Renal cortex interstitium (tissue), 11 donors: ENCODE measurements at regions not wholly inside any gene's neighbourhood (a gene's known extent, or its start where the extent isn't known, plus 50 kb on each side); places are given as distances from the start of the nearest gene placed in this dataset.

Experiments
- DNase-seq, 11 donors: peaks; one replicate each; pipeline ENCODE4 v3.0.0-alpha.2; 2013; ENCODE audit warnings: low read depth in 9 of 11, low spot score in 4 of 11; ENCODE audit errors: extremely low read depth in 1 of 11

GRCh38 chr15:95226835-95227234, 995.5 kb downstream of the MCTP2 start:
- DNase-seq: no peak

GRCh38 chr15:95227235-95227634, 995.9 kb downstream of the MCTP2 start:
- no peak for DNase-seq

DNA sequence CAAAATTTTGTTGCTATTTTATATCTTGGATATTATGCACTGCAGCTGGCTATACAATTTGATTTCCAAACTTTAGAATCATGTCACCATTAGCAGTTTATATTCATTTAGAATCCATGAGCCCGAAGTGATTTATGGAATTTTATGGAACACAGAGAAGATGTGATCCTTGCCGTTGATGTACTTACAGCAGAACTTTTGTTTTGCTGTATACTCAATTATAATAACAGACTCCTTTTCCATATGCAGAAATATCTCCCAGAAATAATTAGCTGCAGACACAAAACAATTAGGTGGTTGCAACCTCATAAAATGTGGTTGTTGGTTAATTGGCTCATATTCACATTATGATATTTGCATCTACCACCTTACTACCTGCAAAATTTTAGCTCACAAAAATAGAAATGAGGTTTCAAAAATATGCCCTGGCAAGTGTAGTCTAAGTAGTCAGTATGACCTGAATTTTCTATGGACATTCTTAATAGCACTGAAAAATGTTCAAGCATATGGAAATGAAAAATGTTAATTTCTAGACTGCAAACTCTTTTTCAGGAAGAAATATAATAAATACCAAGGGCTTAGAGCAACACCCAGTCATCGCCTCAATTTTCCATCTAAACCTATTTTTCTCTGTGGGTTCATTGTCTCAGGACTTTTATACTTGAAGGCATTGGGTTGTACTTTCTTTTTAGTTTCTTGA, 997.6 kb downstream of the MCTP2 start:
- DNase-seq: no peak

GRCh38 chr15:95235033-95235432, 1003.7 kb downstream of the MCTP2 start:
- no peak for DNase-seq

DNA sequence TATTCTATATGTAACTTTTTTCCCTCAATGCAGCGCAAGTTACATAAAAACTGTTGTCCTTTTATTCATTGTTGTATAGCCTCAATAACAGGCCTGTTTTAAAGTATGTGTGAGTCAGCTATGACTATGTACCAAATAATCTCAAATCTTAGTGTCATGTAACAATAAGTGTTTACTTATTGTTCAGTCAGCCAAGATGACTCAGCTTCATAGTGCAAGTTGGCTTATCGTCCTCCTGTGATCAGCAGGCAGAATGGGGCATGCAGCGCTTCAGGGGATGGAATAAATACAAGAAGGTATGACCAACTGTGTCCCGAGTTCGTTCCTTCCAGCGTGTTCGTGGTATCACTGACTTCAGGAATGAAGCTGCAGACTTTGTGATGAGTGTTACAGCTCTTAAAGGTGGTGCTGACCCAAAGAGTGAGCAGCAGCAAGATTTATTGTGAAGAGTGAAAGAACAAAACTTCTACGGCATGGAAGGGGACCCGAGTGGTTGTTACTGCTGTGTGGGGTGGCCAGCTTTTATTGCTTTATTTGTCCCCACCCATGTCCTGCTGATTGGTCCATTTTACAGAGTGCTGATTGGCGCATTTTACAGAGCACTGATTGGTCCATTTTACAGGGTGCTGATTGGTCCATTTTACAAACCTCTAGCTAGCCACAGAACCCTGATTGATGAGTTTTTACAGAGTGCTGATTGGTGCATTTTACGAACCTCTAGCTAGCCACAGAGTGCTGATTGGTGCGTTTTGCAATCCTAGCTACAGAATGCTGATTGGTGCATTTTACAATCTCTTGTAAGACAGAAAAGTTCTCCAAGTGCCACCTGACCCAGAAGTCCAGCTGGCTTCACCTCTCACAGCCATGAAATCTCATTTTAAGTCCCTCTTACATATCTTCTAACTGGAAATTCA, 1016.0 kb downstream of the MCTP2 start:
- DNase-seq: no peak

- no peak for DNase-seq
Observed at GRCh38 chr15:95249524-95249923, 1018.2 kb downstream of the MCTP2 start.

DNA sequence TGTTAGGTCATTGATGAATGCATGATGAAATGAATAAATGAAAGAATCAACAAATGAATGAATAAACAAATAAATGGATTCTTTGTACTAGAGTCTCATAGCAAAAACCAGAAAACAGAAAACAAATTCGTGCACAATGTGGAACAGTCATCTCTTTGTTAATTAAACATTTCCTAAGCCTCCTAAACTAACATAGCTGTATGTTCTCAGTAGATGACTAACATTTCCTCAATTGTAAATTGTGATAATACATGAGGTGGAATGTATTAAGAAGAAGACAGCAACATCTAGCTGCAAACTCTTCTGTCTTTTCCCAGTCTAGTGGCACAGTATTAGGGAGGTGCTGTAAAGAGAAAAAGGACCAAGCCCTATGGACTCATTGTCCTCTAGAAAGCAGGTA, 1021.0 kb downstream of the MCTP2 start:
- no peak for DNase-seq

DNA sequence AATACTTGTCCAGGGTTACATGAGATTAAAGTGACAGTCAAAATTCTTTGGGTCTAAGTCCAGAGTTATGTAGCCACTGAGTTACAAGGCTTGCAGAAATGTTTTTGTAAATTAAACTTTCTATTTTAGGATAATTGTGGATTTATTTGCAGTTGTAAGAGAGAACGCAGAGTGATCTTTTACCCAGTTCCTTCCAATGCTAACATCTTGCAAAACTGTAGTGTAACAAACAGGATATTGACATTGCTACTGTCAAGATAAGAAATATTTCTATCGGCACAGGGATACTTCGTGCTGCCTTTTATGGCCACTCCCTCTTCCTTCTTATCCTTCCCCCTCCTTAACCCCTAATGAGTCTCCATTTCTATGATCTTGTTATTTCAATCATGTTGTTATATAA, 1022.9 kb downstream of the MCTP2 start:
- DNase-seq: no peak

- peak; percentile 76 to 90 (median 85) for DNase-seq
Observed at GRCh38 chr15:95259513-95259912, 1028.2 kb downstream of the MCTP2 start.

DNA sequence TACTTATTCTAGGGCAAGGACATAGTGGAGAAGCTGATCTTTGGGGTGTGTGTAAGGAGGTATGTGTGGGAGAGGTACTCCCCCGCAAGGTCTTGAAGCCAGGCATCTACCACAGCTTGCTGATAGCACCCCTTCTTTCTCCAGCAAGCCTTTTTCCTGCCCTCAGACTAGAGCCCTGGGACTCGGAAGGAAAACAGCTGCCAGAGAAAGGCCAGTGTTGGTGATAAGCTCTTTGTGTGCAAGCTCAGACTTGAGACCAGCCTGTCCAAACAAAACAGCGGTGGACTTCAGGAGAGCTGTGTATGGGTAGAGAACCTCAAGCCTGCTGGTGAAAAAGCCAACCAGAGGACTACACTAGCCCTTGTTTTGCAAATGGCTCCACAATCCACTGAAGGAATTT, 1028.6 kb downstream of the MCTP2 start:
- peak in 1 of 11 donors; percentile 54 for DNase-seq

GRCh38 chr15:95260856-95261255, 1029.5 kb downstream of the MCTP2 start:
- no peak for DNase-seq

GRCh38 chr15:95261546-95261945, 1030.2 kb downstream of the MCTP2 start:
- DNase-seq: no peak

DNA sequence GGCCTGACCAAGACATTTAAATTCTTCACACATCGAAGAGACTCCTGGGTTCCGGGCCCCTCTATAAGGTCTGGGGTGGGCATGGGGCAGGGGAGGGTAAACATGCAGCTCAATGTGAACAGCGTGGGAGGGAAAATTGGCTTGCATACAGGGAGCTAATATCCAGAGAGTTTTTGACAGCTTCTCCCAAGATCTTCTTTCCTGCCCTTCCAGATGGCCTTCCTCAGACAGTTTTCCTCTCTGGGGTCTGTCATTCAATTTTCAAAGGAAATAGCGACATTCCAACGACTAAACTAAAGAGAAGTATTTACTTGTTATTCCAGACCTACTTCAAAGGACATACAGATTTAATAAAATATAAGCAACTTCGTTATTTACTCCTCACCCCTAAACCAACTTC, 1030.6 kb downstream of the MCTP2 start:
- no peak for DNase-seq

DNA sequence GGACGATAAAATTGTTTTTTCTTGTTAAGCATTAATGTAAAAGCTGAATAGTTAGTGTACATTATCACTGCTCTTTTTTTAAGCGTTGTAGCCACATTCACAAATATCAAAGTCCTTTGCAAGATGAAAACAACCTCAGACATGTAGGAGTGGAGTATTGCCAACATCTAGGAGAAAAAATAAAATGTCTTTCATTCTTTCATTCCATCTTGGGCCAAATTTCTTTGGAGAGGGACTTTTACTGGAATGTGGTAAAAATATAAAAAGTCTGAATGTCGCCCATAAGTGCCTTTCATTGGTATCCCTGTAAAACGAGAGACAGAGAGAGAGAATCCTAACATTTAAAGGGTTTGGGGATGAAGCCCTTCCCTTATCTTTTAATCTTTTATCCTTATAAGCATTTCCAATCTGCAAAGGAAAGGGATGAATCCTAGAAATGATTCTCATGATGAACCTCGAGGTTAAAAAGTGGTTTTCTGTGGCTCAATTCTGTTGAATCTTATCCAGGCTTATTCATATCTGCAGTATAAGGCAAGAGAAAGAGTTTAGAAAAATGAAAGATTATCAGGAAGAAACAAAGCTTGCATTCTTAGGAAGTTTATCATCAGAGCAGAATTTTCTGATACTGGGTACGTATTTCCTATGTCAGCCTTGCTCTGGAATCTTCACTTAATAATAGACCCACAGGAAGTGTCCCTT, 1031.7 kb downstream of the MCTP2 start:
- no peak for DNase-seq

DNA sequence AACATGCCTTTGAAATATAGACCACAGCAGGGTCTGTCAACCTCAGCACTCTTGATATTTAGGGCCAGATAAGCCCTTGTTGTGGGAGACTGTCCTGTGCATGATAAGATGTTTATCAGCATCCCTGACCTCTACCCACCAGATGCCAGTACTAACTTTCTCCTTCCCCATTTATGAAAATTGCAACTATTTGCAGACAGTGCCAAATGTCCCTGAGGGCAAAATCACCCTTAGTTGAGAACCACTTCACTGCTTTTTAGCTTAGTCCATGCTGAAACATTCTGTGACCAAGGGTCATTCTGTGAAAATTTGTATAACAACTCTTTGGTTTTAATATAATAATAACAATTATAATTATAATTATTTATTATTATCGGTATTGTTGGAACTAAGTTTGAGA, 1032.4 kb downstream of the MCTP2 start:
- DNase-seq: no peak

- DNase-seq: no peak
Observed at GRCh38 chr15:95265419-95265997, 1034.1 kb downstream of the MCTP2 start.

DNA sequence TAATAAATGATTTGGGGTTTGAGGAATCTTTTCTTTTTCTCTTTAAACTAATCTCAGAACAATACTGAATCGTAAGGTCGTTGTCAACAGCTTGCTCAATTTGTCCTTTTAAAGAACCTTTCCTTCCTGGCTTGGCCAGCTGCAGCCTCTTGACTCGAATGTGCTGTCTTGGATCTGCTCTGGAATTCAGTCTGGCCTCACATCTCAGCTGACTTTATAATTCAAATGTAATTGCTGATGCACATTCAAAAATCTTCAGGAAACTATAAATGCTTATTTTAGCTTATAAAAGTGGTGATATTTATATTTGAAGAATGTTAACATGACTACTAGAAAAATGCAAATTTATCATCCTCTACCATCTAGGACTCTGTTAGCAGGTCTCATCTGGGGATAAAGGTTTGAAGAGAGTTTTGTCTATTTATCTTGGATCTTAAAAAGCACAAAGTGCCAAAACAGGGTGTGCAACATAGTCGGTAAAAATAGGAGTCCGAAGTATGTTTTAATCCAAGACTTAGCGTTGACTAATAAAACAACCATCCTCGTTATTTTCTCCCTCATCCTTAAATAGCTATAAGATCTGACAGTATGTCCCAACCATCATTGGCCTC, 1035.2 kb downstream of the MCTP2 start:
- DNase-seq: no peak

- DNase-seq: no peak
Observed at GRCh38 chr15:95267481-95267880, 1036.1 kb downstream of the MCTP2 start.
